SU-DHL-6 (cell line): ENCODE measurements at regions not wholly inside any gene's neighbourhood (a gene's known extent, or its start where the extent isn't known, plus 50 kb on each side); places are given as distances from the start of the nearest gene placed in this dataset.

Source experiments
- H2AFZ ChIP-seq: fragments of 200-600 bp; sonication (generic); 2 replicates; pipeline ENCODE4 v1.6.1; 2014; ENCODE audit warnings: low read depth, mild to moderate bottlenecking, moderate library complexity, mixed read lengths, antibody characterized with exemption, low read length; ENCODE audit not compliant: severe bottlenecking
- H3F3A ChIP-seq: fragments of 200-600 bp; shearing (Covaris generic); 2 replicates; pipeline ENCODE4 v1.6.0; 2016; ENCODE audit warnings: antibody characterized with exemption, mild to moderate bottlenecking; ENCODE audit not compliant: insufficient read depth
- H3K27ac ChIP-seq: fragments of 200-600 bp; sonication (generic); 2 replicates; pipeline ENCODE4 v1.5.1; 2016; ENCODE audit warnings: low read depth, mild to moderate bottlenecking, low read length, moderate library complexity, mixed read lengths
- H3K27me3 ChIP-seq: fragments of 200-600 bp; sonication (generic), shearing (Covaris generic); 2 replicates; pipeline ENCODE4 v1.6.0; 2014; ENCODE audit warnings: mild to moderate bottlenecking, low read length
- H3K36me3 ChIP-seq: fragments of 200-600 bp; sonication (generic); 2 replicates; pipeline ENCODE4 v1.6.1; 2014; ENCODE audit warnings: mild to moderate bottlenecking, low read length, mixed read lengths
- H3K4me2 ChIP-seq: fragments of 300-600, 200-600 bp; shearing (Covaris generic), sonication (generic); 2 replicates; pipeline ENCODE4 v1.6.0; 2014; ENCODE audit warnings: low read length, low read depth, mild to moderate bottlenecking; ENCODE audit not compliant: poor library complexity, severe bottlenecking
- H3K4me3 ChIP-seq: fragments of 200-600 bp; sonication (generic); 2 replicates; pipeline ENCODE4 v1.5.1; 2014; ENCODE audit warnings: antibody characterized with exemption, low read length, mild to moderate bottlenecking, mixed read lengths; ENCODE audit not compliant: insufficient read depth, poor library complexity, severe bottlenecking
- H3K79me2 ChIP-seq: fragments of 200-600 bp; sonication (generic); 2 replicates; pipeline ENCODE4 v1.6.1; 2014; ENCODE audit warnings: mild to moderate bottlenecking, low read length, moderate library complexity; ENCODE audit not compliant: insufficient read depth
- H3K9ac ChIP-seq: fragments of 200-600 bp; sonication (generic); 2 replicates; pipeline ENCODE4 v1.7.0; 2014; ENCODE audit warnings: mild to moderate bottlenecking, low read length
- H3K9me2 ChIP-seq: fragments of 200-600 bp; sonication (generic); replicated peaks from 2 replicates; pipeline ENCODE4 v1.6.1; 2014; ENCODE audit warnings: low read length; ENCODE audit not compliant: insufficient read depth
- H3K9me3 ChIP-seq: fragments of 200-600 bp; sonication (generic); 2 replicates; pipeline ENCODE4 v1.6.1; 2014; ENCODE audit warnings: low read length, mixed read lengths; ENCODE audit not compliant: insufficient read depth
- H4K20me1 ChIP-seq: fragments of 200-600 bp; sonication (generic); 2 replicates; pipeline ENCODE4 v1.6.1; 2014; ENCODE audit warnings: low read depth, mild to moderate bottlenecking, antibody characterized with exemption, low read length, moderate library complexity, mixed read lengths
- EZH2phosphoT487 ChIP-seq: fragments of 200-600 bp; sonication (generic), shearing (Covaris generic); conservative IDR thresholded peaks from 2 replicates; pipeline ENCODE4 v1.6.1; 2018; ENCODE audit warnings: mild to moderate bottlenecking, antibody characterized with exemption, low read length, moderate library complexity, mixed read lengths
- TF ChIP-seq, protein P1 (sequence below): fragments of 200-600 bp; sonication (generic); IDR thresholded peaks from one replicate; pipeline ENCODE4 v1.5.1; 2017; ENCODE audit warnings: antibody characterized with exemption, mild to moderate bottlenecking, low read length, moderate library complexity; ENCODE audit not compliant: insufficient read depth, poor library complexity, severe bottlenecking

DNA sequence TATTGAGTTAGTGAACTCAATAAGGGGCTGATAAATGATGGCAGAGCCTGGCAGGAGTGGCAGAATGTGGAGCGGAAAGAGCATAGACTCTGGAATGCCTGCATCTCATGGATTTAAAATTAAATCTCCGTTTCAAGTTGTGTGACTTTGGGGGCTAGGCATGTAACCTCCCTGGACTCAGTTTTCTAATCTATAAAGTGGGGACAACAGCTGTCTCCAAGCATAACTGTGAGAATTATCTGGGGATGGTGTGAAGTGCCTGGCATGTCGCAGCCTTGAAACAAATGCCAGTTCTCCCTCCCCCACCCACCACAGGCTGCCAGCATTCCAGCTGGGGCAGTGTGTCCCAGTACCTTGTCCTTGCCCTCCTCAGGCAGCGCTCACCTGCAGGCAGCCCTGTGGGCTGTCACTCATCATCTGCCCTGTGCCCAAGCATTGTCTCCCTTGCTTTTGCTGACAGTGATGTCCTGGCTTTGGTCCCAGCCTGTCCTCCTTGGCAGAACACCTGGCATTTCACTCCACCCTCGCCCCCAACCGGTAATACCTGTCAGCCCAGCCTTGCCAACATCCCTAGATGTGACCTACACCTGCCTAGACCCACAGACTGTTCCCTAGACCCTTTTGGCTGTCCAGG is 129.6 kb downstream of the MRM1 start:
- Histone ChIP-seq H3K4me2 (no peak overlapping the region), H3K9me3 (no peaks in the 10 kb centered on the region), H3F3A (no peaks in the 10 kb centered on the region), H3K36me3 (no peaks in the 10 kb centered on the region), H2AFZ (no peak overlapping the region), H3K27me3 (no peaks in the 10 kb centered on the region), H3K9me2 (no peaks in the 10 kb centered on the region), H3K9ac (no peak overlapping the region), H3K4me3 (no peak overlapping the region), H3K79me2 (no peaks in the 10 kb centered on the region), H4K20me1 (no peaks in the 10 kb centered on the region), H3K27ac (no peak overlapping the region)
- TF ChIP-seq, protein P1, sequence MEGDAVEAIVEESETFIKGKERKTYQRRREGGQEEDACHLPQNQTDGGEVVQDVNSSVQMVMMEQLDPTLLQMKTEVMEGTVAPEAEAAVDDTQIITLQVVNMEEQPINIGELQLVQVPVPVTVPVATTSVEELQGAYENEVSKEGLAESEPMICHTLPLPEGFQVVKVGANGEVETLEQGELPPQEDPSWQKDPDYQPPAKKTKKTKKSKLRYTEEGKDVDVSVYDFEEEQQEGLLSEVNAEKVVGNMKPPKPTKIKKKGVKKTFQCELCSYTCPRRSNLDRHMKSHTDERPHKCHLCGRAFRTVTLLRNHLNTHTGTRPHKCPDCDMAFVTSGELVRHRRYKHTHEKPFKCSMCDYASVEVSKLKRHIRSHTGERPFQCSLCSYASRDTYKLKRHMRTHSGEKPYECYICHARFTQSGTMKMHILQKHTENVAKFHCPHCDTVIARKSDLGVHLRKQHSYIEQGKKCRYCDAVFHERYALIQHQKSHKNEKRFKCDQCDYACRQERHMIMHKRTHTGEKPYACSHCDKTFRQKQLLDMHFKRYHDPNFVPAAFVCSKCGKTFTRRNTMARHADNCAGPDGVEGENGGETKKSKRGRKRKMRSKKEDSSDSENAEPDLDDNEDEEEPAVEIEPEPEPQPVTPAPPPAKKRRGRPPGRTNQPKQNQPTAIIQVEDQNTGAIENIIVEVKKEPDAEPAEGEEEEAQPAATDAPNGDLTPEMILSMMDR: no peak
- no peak for TF ChIP-seq EZH2phosphoT487

DNA sequence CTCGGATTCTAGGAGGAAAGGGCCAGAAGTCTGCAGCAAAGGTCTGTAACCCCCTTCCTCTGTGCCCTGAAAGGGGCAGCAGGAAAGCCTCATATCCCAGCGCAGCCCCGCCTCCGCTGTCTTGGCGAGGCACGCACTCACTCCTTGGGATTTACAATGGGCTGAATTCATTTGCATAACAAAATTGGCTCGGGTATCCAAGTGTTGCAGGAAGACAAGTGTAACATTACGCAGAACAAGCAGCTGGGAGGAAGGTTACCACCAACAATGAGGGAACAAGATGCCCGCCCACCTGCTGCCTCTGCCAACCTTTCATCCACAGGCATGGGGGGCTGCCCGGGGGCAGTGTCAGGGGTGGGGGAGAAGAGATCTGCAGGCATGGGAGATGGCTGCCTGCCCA is 130.4 kb downstream of the MRM1 start:
- Histone ChIP-seq H3K9ac (no peak overlapping the region), H3F3A (no peaks in the 10 kb centered on the region), H3K4me2 (no peak overlapping the region), H3K36me3 (no peaks in the 10 kb centered on the region), H3K27me3 (no peaks in the 10 kb centered on the region), H3K79me2 (no peaks in the 10 kb centered on the region), H3K27ac (no peak overlapping the region), H3K9me2 (no peaks in the 10 kb centered on the region), H4K20me1 (no peaks in the 10 kb centered on the region), H3K9me3 (no peaks in the 10 kb centered on the region), H3K4me3 (no peak overlapping the region), H2AFZ (no peak overlapping the region)
- TF ChIP-seq, protein P1: no peak
- TF ChIP-seq EZH2phosphoT487: no peak

DNA sequence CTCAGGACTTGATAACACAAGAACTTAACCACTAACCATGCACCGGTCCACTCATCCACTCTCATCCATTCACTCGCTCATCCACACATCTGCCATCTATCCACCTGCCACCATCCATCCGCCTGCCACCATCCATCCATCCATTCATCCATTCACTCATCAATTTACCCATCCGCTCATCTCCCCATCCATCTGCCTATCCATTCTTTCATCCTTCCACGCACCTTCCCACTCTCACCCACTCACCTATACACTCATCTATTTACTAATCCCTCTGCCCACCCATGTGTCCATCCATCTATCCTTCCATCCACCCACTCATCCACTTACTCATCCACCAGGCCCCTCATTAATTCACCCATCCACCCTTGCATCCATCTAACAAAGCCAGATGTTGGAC is 131.0 kb downstream of the MRM1 start:
- Histone ChIP-seq H3K4me2 (no peak overlapping the region), H3K27ac (no peak overlapping the region), H3K4me3 (no peak overlapping the region), H3F3A (no peaks in the 10 kb centered on the region), H3K79me2 (no peaks in the 10 kb centered on the region), H3K36me3 (no peaks in the 10 kb centered on the region), H2AFZ (no peak overlapping the region), H3K27me3 (no peaks in the 10 kb centered on the region), H4K20me1 (no peaks in the 10 kb centered on the region), H3K9me2 (no peaks in the 10 kb centered on the region), H3K9me3 (no peaks in the 10 kb centered on the region), H3K9ac (no peak overlapping the region)
- TF ChIP-seq, protein P1: no peak
- no peak for TF ChIP-seq EZH2phosphoT487
